SK-N-SH (cell line): ENCODE measurements at regions not wholly inside any gene's neighbourhood (a gene's known extent, or its start where the extent isn't known, plus 50 kb on each side); places are given as distances from the start of the nearest gene placed in this dataset.

Experiments
- CTCF ChIA-PET: fragments of 300-600, 350-600 bp; formaldehyde crosslinking; extraction: SDS; loops from one replicate; lab custom pipeline; 2021; lab: Yijun Ruan, JAX
- POLR2A ChIA-PET: fragments of 350-600 bp; sonication (Branson Sonifier 250); formaldehyde crosslinking; extraction: SDS; loops from one replicate; lab custom pipeline; 2020; ENCODE audit warnings: antibody characterized with exemption, inconsistent platforms; lab: Yijun Ruan, JAX
- DNase-seq: peaks from one replicate; pipeline ENCODE4 v3.0.0; 2012
- H2AFZ ChIP-seq: fragments of 200-600 bp; sonication (generic); 2 replicates; pipeline ENCODE4 v1.8.1; 2016; ENCODE audit warnings: antibody characterized with exemption, mild to moderate bottlenecking, low read depth
- H3F3A ChIP-seq: fragments of 200-600 bp; sonication (generic); replicated peaks from 2 replicates; pipeline ENCODE3; 2016; ENCODE audit warnings: antibody characterized with exemption, mild to moderate bottlenecking; ENCODE audit not compliant: insufficient read depth
- H3K27ac ChIP-seq, 2 experiments: fragments of 200-500 bp in 1 of 2; fragments of 200-600 bp in 1 of 2; sonication (Bioruptor generic) in 1 of 2; sonication (generic), shearing (Covaris generic) in 1 of 2; 2 replicates each; pipeline versions ENCODE4 v1.5.1 to v1.6.1; 2014 to 2016; ENCODE audit warnings: low read depth in 2 of 2, inconsistent platforms in 1 of 2, low read length in 1 of 2, mild to moderate bottlenecking in 1 of 2, mixed read lengths in 1 of 2
- H3K27me3 ChIP-seq: fragments of 200-600 bp; sonication (generic), shearing (Covaris generic); 2 replicates; pipeline ENCODE4 v1.6.1; 2016; ENCODE audit warnings: mixed run types; ENCODE audit not compliant: insufficient read depth
- H3K36me3 ChIP-seq, 2 experiments: fragments of 200-500 bp in 1 of 2; fragments of 200-600 bp in 1 of 2; sonication (Bioruptor generic) in 1 of 2; sonication (generic) in 1 of 2; replicated peaks in 1 of 2; 2 replicates each; pipeline versions ENCODE3 to v1.5.1; 2014 to 2016; ENCODE audit warnings: low read length in 1 of 2, mild to moderate bottlenecking in 1 of 2; ENCODE audit not compliant: insufficient read depth in 2 of 2, control insufficient read depth in 1 of 2
- H3K4me1 ChIP-seq, 2 experiments: fragments of 200-500 bp in 1 of 2; fragments of 200-600 bp in 1 of 2; sonication (Bioruptor generic) in 1 of 2; sonication (generic), shearing (Covaris generic) in 1 of 2; 2 replicates each; pipeline versions ENCODE4 v1.5.1 to v1.6.1; 2014 to 2016; ENCODE audit warnings: low read depth in 1 of 2, low read length in 1 of 2, mixed run types in 1 of 2; ENCODE audit not compliant: insufficient read depth in 2 of 2, control insufficient read depth in 1 of 2
- H3K4me2 ChIP-seq: fragments of 200-600 bp; sonication (generic), shearing (Covaris generic); 2 replicates; pipeline ENCODE4 v1.6.1; 2017; ENCODE audit warnings: mixed run types
- H3K4me3 ChIP-seq, 2 experiments: fragments of 200-500 bp in 1 of 2; fragments of 200-600 bp in 1 of 2; sonication (Bioruptor generic) in 1 of 2; sonication (generic), shearing (Covaris generic) in 1 of 2; 2 replicates each; pipeline versions ENCODE4 v1.5.1 to v1.8.1; 2014 to 2016; ENCODE audit warnings: low read depth in 2 of 2, inconsistent platforms in 1 of 2, low read length in 1 of 2, mild to moderate bottlenecking in 1 of 2, mixed read lengths in 1 of 2, moderate library complexity in 1 of 2
- H3K79me2 ChIP-seq: fragments of 200-600 bp; sonication (generic); 2 replicates; pipeline ENCODE4 v1.8.1; 2017; ENCODE audit warnings: mild to moderate bottlenecking; ENCODE audit not compliant: insufficient read depth
- H3K9ac ChIP-seq: fragments of 200-600 bp; sonication (generic); 2 replicates; pipeline ENCODE4 v1.6.1; 2017; ENCODE audit warnings: mixed run types
- H3K9me2 ChIP-seq: fragments of 200-600 bp; sonication (generic); 2 replicates; pipeline ENCODE4 v1.6.1; 2017; ENCODE audit warnings: mixed run types
- H3K9me3 ChIP-seq: fragments of 200-600 bp; sonication (generic); 2 replicates; pipeline ENCODE4 v1.6.1; 2017; ENCODE audit warnings: mixed run types, mild to moderate bottlenecking, moderate library complexity
- H4K20me1 ChIP-seq: fragments of 200-600 bp; sonication (generic); 2 replicates; pipeline ENCODE4 v1.6.1; 2017; ENCODE audit warnings: mild to moderate bottlenecking, mixed run types; ENCODE audit not compliant: insufficient read depth
- CHD2 ChIP-seq: fragments of 150-350 bp; IDR thresholded peaks from 2 replicates; pipeline ENCODE4 v1.6.1; 2018; ENCODE audit warnings: low read length; ENCODE audit not compliant: partially characterized antibody
- ELF1 ChIP-seq: IDR thresholded peaks from 2 replicates; pipeline ENCODE4 v1.4.0; 2012
- FOSL2 ChIP-seq: IDR thresholded peaks from 2 replicates; pipeline ENCODE4 v1.4.0; 2012; ENCODE audit warnings: low read depth, mild to moderate bottlenecking, moderate library complexity, borderline replicate concordance
- GATA2 ChIP-seq: sonication (generic); formaldehyde crosslinking; IDR thresholded peaks from 2 replicates; pipeline ENCODE4 v1.5.0; 2020; ENCODE audit warnings: mild to moderate bottlenecking, missing genetic modification reagents
- MXI1 ChIP-seq: IDR thresholded peaks from 2 replicates; pipeline ENCODE4 v1.6.1; 2012; ENCODE audit warnings: mild to moderate bottlenecking, low read depth, low read length, improper control_type of control experiment
- NFIC ChIP-seq: IDR thresholded peaks from 2 replicates; pipeline ENCODE4 v1.4.0; 2012; ENCODE audit warnings: borderline replicate concordance
- PBX3 ChIP-seq: IDR thresholded peaks from 2 replicates; pipeline ENCODE4; 2012
- POLR2AphosphoS5 ChIP-seq: IDR thresholded peaks from 2 replicates; pipeline ENCODE4 v1.6.1; 2012; ENCODE audit warnings: low read depth, low read length
- RAD21 ChIP-seq: IDR thresholded peaks from 2 replicates; pipeline ENCODE4 v1.6.1; 2012; ENCODE audit warnings: mild to moderate bottlenecking, low read length
- RCOR1 ChIP-seq: fragments of 150-350 bp; IDR thresholded peaks from 2 replicates; pipeline ENCODE4 v1.6.1; 2017; ENCODE audit warnings: antibody characterized with exemption, low read length
- REST ChIP-seq: IDR thresholded peaks from 2 replicates; pipeline ENCODE4 v1.6.1; 2012; ENCODE audit warnings: mild to moderate bottlenecking, low read depth, low read length, moderate library complexity
- RXRA ChIP-seq: IDR thresholded peaks from 2 replicates; pipeline ENCODE4 v1.4.0; 2012; ENCODE audit warnings: low read depth, mild to moderate bottlenecking, borderline replicate concordance
- TAF1 ChIP-seq: IDR thresholded peaks from 2 replicates; pipeline ENCODE4 v1.6.1; 2012; ENCODE audit warnings: low read depth, mild to moderate bottlenecking, low read length, moderate library complexity, borderline replicate concordance
- USF1 ChIP-seq: IDR thresholded peaks from 2 replicates; pipeline ENCODE4 v1.4.0; 2012; ENCODE audit warnings: low read depth, borderline replicate concordance
- WGBS: methylation state at CpG from one replicate; pipeline ENCODE4 v1.1.6; 2017; ENCODE audit warnings: low lambda C conversion rate; 5-methylcytosine and 5-hydroxymethylcytosine counted together
- TF ChIP-seq, protein P1 (sequence below): fragments of 200-600 bp; sonication (generic); IDR thresholded peaks from 2 replicates; pipeline ENCODE4 v1.6.1; 2017; ENCODE audit warnings: antibody characterized with exemption, mild to moderate bottlenecking, moderate library complexity
- TF ChIP-seq, protein P2 (sequence below): fragments of 150-350 bp; IDR thresholded peaks from 2 replicates; pipeline ENCODE4 v1.6.1; 2017; ENCODE audit warnings: antibody characterized with exemption, low read length, low read depth, borderline replicate concordance
- TF ChIP-seq, protein P3 (sequence below): IDR thresholded peaks from 2 replicates; pipeline ENCODE4 v1.4.0; 2012; ENCODE audit warnings: low read depth, borderline replicate concordance

DNA sequence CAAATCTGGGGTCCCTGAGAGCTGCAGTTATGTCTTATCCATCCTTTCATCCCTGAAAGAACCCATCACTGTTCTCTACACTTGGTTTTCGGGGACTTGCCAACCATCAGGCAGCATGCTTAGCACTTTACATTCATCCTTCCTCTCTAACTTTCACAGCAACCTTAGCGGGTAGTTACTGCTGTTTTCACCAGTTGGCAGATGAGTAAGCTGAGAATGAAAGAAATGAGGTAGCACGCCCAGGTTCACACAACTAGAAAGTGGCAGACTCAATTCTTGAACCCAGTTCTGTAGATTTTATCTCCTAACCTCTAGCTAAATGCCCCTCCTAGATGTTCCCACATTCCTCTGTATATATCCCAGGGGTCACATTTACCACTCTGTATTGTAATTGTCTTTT lies 342.0 kb upstream of the WWC1 start:
- no peaks in the 10 kb centered on the region for H3K27me3 ChIP-seq
- no peak overlapping the region for H2AFZ ChIP-seq
- 69% methylated on average over 3 of the region's 3 CpGs for WGBS
- H3K9ac ChIP-seq = no peak overlapping the region
- no peaks in the 10 kb centered on the region for H3K79me2 ChIP-seq
- no peaks in the 10 kb centered on the region for H3F3A ChIP-seq
- no peaks in the 10 kb centered on the region for H3K9me2 ChIP-seq
- no peak overlapping the region for H3K27ac ChIP-seq
- POLR2A ChIA-PET = no interaction called here
- H3K4me3 ChIP-seq = no peak overlapping the region
- no peak overlapping the region for H3K4me2 ChIP-seq
- TF ChIP-seq POLR2AphosphoS5 (no peak), TAF1 (no peak), REST (no peak), MXI1 (no peak), FOSL2 (no peak)
- TF ChIP-seq, protein P1, sequence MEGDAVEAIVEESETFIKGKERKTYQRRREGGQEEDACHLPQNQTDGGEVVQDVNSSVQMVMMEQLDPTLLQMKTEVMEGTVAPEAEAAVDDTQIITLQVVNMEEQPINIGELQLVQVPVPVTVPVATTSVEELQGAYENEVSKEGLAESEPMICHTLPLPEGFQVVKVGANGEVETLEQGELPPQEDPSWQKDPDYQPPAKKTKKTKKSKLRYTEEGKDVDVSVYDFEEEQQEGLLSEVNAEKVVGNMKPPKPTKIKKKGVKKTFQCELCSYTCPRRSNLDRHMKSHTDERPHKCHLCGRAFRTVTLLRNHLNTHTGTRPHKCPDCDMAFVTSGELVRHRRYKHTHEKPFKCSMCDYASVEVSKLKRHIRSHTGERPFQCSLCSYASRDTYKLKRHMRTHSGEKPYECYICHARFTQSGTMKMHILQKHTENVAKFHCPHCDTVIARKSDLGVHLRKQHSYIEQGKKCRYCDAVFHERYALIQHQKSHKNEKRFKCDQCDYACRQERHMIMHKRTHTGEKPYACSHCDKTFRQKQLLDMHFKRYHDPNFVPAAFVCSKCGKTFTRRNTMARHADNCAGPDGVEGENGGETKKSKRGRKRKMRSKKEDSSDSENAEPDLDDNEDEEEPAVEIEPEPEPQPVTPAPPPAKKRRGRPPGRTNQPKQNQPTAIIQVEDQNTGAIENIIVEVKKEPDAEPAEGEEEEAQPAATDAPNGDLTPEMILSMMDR = no peak
- H3K4me1 ChIP-seq = peaks cover 0 to 14% of the 10 kb centered on the region in 2 experiments; a peak in 2 of 4 replicates
- H3K9me3 ChIP-seq = no peaks in the 10 kb centered on the region
- CTCF ChIA-PET = no interaction called here
- DNase-seq = no peak
- H3K36me3 ChIP-seq = no peaks in the 10 kb centered on the region
- H4K20me1 ChIP-seq = no peaks in the 10 kb centered on the region

GRCh38 chr5:167950126-167950721 lies 341.2 kb upstream of the WWC1 start:
- TF ChIP-seq NFIC (no peak), ELF1 (no peak), FOSL2 (no peak), RCOR1 (no peak), RAD21 (no peak), GATA2 (CRISPR knock-in tag) (no peak), PBX3 (no peak), RXRA (no peak), USF1 (no peak), CHD2 (no peak)
- TF ChIP-seq, protein P2, sequence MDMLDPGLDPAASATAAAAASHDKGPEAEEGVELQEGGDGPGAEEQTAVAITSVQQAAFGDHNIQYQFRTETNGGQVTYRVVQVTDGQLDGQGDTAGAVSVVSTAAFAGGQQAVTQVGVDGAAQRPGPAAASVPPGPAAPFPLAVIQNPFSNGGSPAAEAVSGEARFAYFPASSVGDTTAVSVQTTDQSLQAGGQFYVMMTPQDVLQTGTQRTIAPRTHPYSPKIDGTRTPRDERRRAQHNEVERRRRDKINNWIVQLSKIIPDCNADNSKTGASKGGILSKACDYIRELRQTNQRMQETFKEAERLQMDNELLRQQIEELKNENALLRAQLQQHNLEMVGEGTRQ = no peak
- TF ChIP-seq, protein P3, sequence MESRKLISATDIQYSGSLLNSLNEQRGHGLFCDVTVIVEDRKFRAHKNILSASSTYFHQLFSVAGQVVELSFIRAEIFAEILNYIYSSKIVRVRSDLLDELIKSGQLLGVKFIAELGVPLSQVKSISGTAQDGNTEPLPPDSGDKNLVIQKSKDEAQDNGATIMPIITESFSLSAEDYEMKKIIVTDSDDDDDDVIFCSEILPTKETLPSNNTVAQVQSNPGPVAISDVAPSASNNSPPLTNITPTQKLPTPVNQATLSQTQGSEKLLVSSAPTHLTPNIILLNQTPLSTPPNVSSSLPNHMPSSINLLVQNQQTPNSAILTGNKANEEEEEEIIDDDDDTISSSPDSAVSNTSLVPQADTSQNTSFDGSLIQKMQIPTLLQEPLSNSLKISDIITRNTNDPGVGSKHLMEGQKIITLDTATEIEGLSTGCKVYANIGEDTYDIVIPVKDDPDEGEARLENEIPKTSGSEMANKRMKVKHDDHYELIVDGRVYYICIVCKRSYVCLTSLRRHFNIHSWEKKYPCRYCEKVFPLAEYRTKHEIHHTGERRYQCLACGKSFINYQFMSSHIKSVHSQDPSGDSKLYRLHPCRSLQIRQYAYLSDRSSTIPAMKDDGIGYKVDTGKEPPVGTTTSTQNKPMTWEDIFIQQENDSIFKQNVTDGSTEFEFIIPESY = no peak
- ChIA-PET CTCF (no interaction called here), POLR2A (no interaction called here)
- Histone ChIP-seq H3K79me2 (no peaks in the 10 kb centered on the region), H4K20me1 (no peaks in the 10 kb centered on the region), H3K4me1 (peaks cover 0 to 12% of the 10 kb centered on the region in 2 experiments; a peak in 2 of 4 replicates), H3K27ac (no peak overlapping the region), H2AFZ (no peak overlapping the region), H3K4me2 (no peak overlapping the region), H3K9ac (no peak overlapping the region), H3F3A (no peaks in the 10 kb centered on the region), H3K36me3 (no peaks in the 10 kb centered on the region), H3K9me2 (no peaks in the 10 kb centered on the region), H3K9me3 (no peaks in the 10 kb centered on the region), H3K27me3 (no peaks in the 10 kb centered on the region), H3K4me3 (no peak overlapping the region)
- DNase-seq = no peak
- 65% methylated on average over 5 of the region's 5 CpGs for WGBS
